ENCODE measurements at regions not wholly inside any gene's neighbourhood (a gene's known extent, or its start where the extent isn't known, plus 50 kb on each side); places are given as distances from the start of the nearest gene placed in this dataset.

GRCh38 chr12:81957631-81958030 is 198.5 kb upstream of the PPFIA2 start:
- H3K27me3 ChIP-seq: no peaks in the 10 kb centered on the region
- no peaks in the 10 kb centered on the region for H3K36me3 ChIP-seq
- H3K4me3 ChIP-seq: no peak overlapping the region
- DNase-seq: no peak
- no peak for TF ChIP-seq CTCF (IDR thresholded peaks at IDR 0.05 in 4 of 5, conservative IDR thresholded peaks at IDR 0.05 in 1 of 5)
- no peaks in the 10 kb centered on the region for H3K4me1 ChIP-seq
- no peaks in the 10 kb centered on the region for H3K9me3 ChIP-seq
- intact Hi-C loops (cut with DNase I; ENCODE audit: low total_unique reads) (no loop called here), in situ Hi-C loops (cut with MboI; ENCODE audit: low sequenced_read_pairs in 4 of 4) (no loop called here)
- no peak for ATAC-seq
- H3K27ac ChIP-seq: no peak overlapping the region

- Histone ChIP-seq H3K4me1 (no peaks in the 10 kb centered on the region), H3K36me3 (no peaks in the 10 kb centered on the region), H3K27ac (no peak overlapping the region), H3K4me3 (no peak overlapping the region), H3K9me3 (no peaks in the 10 kb centered on the region), H3K27me3 (no peaks in the 10 kb centered on the region)
- in situ Hi-C loops (cut with MboI; ENCODE audit: low sequenced_read_pairs in 4 of 4): no loop called here
- intact Hi-C loops (cut with DNase I; ENCODE audit: low total_unique reads): no loop called here
- DNase-seq (no peak), ATAC-seq (no peak)
- no peak for TF ChIP-seq POLR2A (IDR thresholded peaks at IDR 0.05)
- no peak for TF ChIP-seq CTCF (IDR thresholded peaks at IDR 0.05 in 4 of 5, conservative IDR thresholded peaks at IDR 0.05 in 1 of 5)
Observed at GRCh38 chr12:81956468-81956860, 197.3 kb upstream of the PPFIA2 start.

GRCh38 chr12:81953541-81953940 is 194.4 kb upstream of the PPFIA2 start:
- no peaks in the 10 kb centered on the region for H3K36me3 ChIP-seq
- TF ChIP-seq CTCF (IDR thresholded peaks at IDR 0.05 in 4 of 5, conservative IDR thresholded peaks at IDR 0.05 in 1 of 5) (no peak), POLR2A (IDR thresholded peaks at IDR 0.05) (no peak)
- intact Hi-C loops (cut with DNase I; ENCODE audit: low total_unique reads): no loop called here

GRCh38 chr12:81950871-81951270 is 191.7 kb upstream of the PPFIA2 start:
- Histone ChIP-seq H3K4me3 (no peak overlapping the region), H3K27me3 (no peaks in the 10 kb centered on the region), H3K4me1 (no peaks in the 10 kb centered on the region), H3K36me3 (no peaks in the 10 kb centered on the region), H3K27ac (no peak overlapping the region), H3K9me3 (no peaks in the 10 kb centered on the region)
- no peak for ATAC-seq
- in situ Hi-C loops (cut with MboI; ENCODE audit: low sequenced_read_pairs in 4 of 4): no loop called here
- no peak for DNase-seq
- intact Hi-C loops (cut with DNase I; ENCODE audit: low total_unique reads): no loop called here
- TF ChIP-seq POLR2A (IDR thresholded peaks at IDR 0.05): no peak
- TF ChIP-seq CTCF (IDR thresholded peaks at IDR 0.05 in 4 of 5, conservative IDR thresholded peaks at IDR 0.05 in 1 of 5): no peak

More at GRCh38 chr12:81953541-81953940, 194.4 kb upstream of the PPFIA2 start:
- in situ Hi-C loops (cut with MboI; ENCODE audit: low sequenced_read_pairs in 4 of 4): no loop called here
- no peaks in the 10 kb centered on the region for H3K27me3 ChIP-seq
- H3K27ac ChIP-seq: no peak overlapping the region
- no peak for DNase-seq
- H3K4me3 ChIP-seq: no peak overlapping the region
- H3K4me1 ChIP-seq: no peaks in the 10 kb centered on the region
- no peaks in the 10 kb centered on the region for H3K9me3 ChIP-seq
- ATAC-seq: no peak

- in situ Hi-C loops (cut with MboI; ENCODE audit: low sequenced_read_pairs in 4 of 4) (no loop called here), intact Hi-C loops (cut with DNase I; ENCODE audit: low total_unique reads) (no loop called here)
- Histone ChIP-seq H3K4me1 (no peaks in the 10 kb centered on the region), H3K27me3 (no peaks in the 10 kb centered on the region), H3K9me3 (no peaks in the 10 kb centered on the region), H3K27ac (no peak overlapping the region), H3K36me3 (no peaks in the 10 kb centered on the region), H3K4me3 (no peak overlapping the region)
- TF ChIP-seq POLR2A (IDR thresholded peaks at IDR 0.05) (no peak), CTCF (IDR thresholded peaks at IDR 0.05 in 4 of 5, conservative IDR thresholded peaks at IDR 0.05 in 1 of 5) (no peak)
- ATAC-seq: no peak
- no peak for DNase-seq
Observed at GRCh38 chr12:81949841-81950308, 190.7 kb upstream of the PPFIA2 start.

Measured in gastrocnemius medialis (tissue), 4 donors.